GM21825 (cell line): ENCODE measurements at regions not wholly inside any gene's neighbourhood (a gene's known extent, or its start where the extent isn't known, plus 50 kb on each side); places are given as distances from the start of the nearest gene placed in this dataset.

ENCODE experiments used
- ATAC-seq: cut with Tn5 transposase; IDR thresholded peaks from one replicate; pipeline ENCODE4 v1.9.1; 2021; ENCODE audit warnings: mild to moderate bottlenecking, moderate library complexity; ENCODE audit not compliant: unreplicated experiment

- ATAC-seq: no peak
Measured at GRCh38 chr5:8234179-8234770, 365.3 kb downstream of the MTRR start.

GRCh38 chr5:8238080-8238479 lies 369.1 kb downstream of the MTRR start:
- ATAC-seq: no peak

- no peak for ATAC-seq
Measured at GRCh38 chr5:8239198-8239597, 370.2 kb downstream of the MTRR start.

- no peak for ATAC-seq
Measured at GRCh38 chr5:8239646-8240045, 370.7 kb downstream of the MTRR start.

GRCh38 chr5:8241076-8241475 lies 372.1 kb downstream of the MTRR start:
- no peak for ATAC-seq

- no peak for ATAC-seq
Measured at GRCh38 chr5:8241558-8241957, 372.6 kb downstream of the MTRR start.

GRCh38 chr5:8247049-8247899 lies 378.3 kb downstream of the MTRR start:
- no peak for ATAC-seq

- ATAC-seq: no peak
Measured at GRCh38 chr5:8253376-8253775, 384.4 kb downstream of the MTRR start.

- no peak for ATAC-seq
Measured at GRCh38 chr5:8254674-8255073, 385.7 kb downstream of the MTRR start.

GRCh38 chr5:8258801-8259200 lies 389.9 kb downstream of the MTRR start:
- no peak for ATAC-seq

- ATAC-seq: no peak
Measured at GRCh38 chr5:8270246-8270645, 401.3 kb downstream of the MTRR start.

- ATAC-seq: no peak
Measured at GRCh38 chr5:8280711-8281363, 411.9 kb downstream of the MTRR start.

GRCh38 chr5:8288334-8288733 lies 419.4 kb downstream of the MTRR start:
- ATAC-seq: no peak

GRCh38 chr5:8288897-8289516 lies 420.1 kb downstream of the MTRR start:
- no peak for ATAC-seq

- no peak for ATAC-seq
Measured at GRCh38 chr5:8289779-8290178, 420.8 kb downstream of the MTRR start.

GRCh38 chr5:8290721-8291120 lies 421.8 kb downstream of the MTRR start:
- ATAC-seq: no peak

- no peak for ATAC-seq
Measured at GRCh38 chr5:8291641-8292040, 422.7 kb downstream of the MTRR start.

- no peak for ATAC-seq
Measured at GRCh38 chr5:8295141-8295540, 426.2 kb downstream of the MTRR start.

- ATAC-seq: no peak
Measured at GRCh38 chr5:8299716-8300115, 430.8 kb downstream of the MTRR start.

- ATAC-seq: no peak
Measured at GRCh38 chr5:8304341-8304740, 435.4 kb downstream of the MTRR start.

- no peak for ATAC-seq
Measured at GRCh38 chr5:8306288-8306896, 437.4 kb downstream of the MTRR start.
